Astrocyte of the cerebellum (primary cell): ENCODE measurements at regions not wholly inside any gene's neighbourhood (a gene's known extent, or its start where the extent isn't known, plus 50 kb on each side); places are given as distances from the start of the nearest gene placed in this dataset.

Source experiments
- DNase-seq: peaks from one replicate; pipeline ENCODE4 v3.0.0-alpha.2; 2011; ENCODE audit warnings: low read depth
- H3K4me3 ChIP-seq: 2 replicates; pipeline ENCODE4 v1.5.1; 2011; ENCODE audit warnings: mild to moderate bottlenecking, low read depth, low read length, moderate library complexity
- CTCF ChIP-seq: IDR thresholded peaks from 2 replicates; pipeline ENCODE4 v1.5.1; 2012; ENCODE audit warnings: low read length, low read depth, moderate library complexity, mild to moderate bottlenecking; ENCODE audit errors: missing control alignments
- in situ Hi-C: cut with HindIII; loops from 2 replicates; pipeline ENCODE4 v1.10.0; 2017; ENCODE audit warnings: low sequenced_read_pairs

- in situ Hi-C loops: no loop called here
- no peak for TF ChIP-seq CTCF
- DNase-seq: no peak
- H3K4me3 ChIP-seq: no peak overlapping the region
Observed at GRCh38 chr18:25787276-25787675, 303.1 kb downstream of the SS18 start.

- peak; percentile 79 for DNase-seq
- in situ Hi-C loops: no loop called here
- no peak overlapping the region for H3K4me3 ChIP-seq
- no peak for TF ChIP-seq CTCF
Observed at GRCh38 chr18:25786758-25787157, 303.7 kb downstream of the SS18 start.

- DNase-seq: no peak
- no peak for TF ChIP-seq CTCF
- in situ Hi-C loops: no loop called here
- no peak overlapping the region for H3K4me3 ChIP-seq
Observed at GRCh38 chr18:25780105-25780504, 310.3 kb downstream of the SS18 start.

- no peak overlapping the region for H3K4me3 ChIP-seq
- no peak for DNase-seq
- in situ Hi-C loops: no loop called here
- no peak for TF ChIP-seq CTCF
Observed at GRCh38 chr18:25771796-25772195, 318.6 kb downstream of the SS18 start.

- DNase-seq: no peak
- H3K4me3 ChIP-seq: no peak overlapping the region
- in situ Hi-C loops: no loop called here
- no peak for TF ChIP-seq CTCF
Observed at GRCh38 chr18:25764777-25765176, 325.6 kb downstream of the SS18 start.

GRCh38 chr18:25759111-25759510 lies 331.3 kb downstream of the SS18 start:
- no peak for TF ChIP-seq CTCF
- H3K4me3 ChIP-seq: no peak overlapping the region
- in situ Hi-C loops: no loop called here
- DNase-seq: no peak

- no peak overlapping the region for H3K4me3 ChIP-seq
- peak; percentile 6 for TF ChIP-seq CTCF
- in situ Hi-C loops: no loop called here
- no peak for DNase-seq
Observed at GRCh38 chr18:25743646-25744151, 346.7 kb downstream of the SS18 start.
